IMR-90 (cell line): ENCODE measurements at regions not wholly inside any gene's neighbourhood (a gene's known extent, or its start where the extent isn't known, plus 50 kb on each side); places are given as distances from the start of the nearest gene placed in this dataset.

Experiments used
- ATAC-seq: fragments of 200-7000 bp; cut with Tn5 transposase; 2 replicates; pipeline ENCODE4 v1.9.1; 2020; ENCODE audit warnings: low read depth, mild to moderate bottlenecking, moderate library complexity
- BruUV-seq: library from RNA; stranded (reverse); fragments of 400-500 nt; replicated peaks from 2 replicates; lab custom pipeline; 2021; lab: Mats Ljungman, UMichigan
- CTCF ChIA-PET: fragments of 300-600 bp; formaldehyde crosslinking; extraction: SDS; loops from one replicate; lab custom pipeline; 2021; ENCODE audit warnings: antibody characterized with exemption; lab: Yijun Ruan, JAX
- POLR2A ChIA-PET: fragments of 300-600 bp; sonication (Branson Sonifier 250); formaldehyde crosslinking; loops from one replicate; lab custom pipeline; 2022; ENCODE audit warnings: antibody characterized with exemption; ENCODE audit not compliant: unreplicated experiment; lab: Charles Lee
- DNase-seq: peaks from one replicate; pipeline ENCODE4 v3.0.0; 2013
- H2AFZ ChIP-seq: replicated peaks from 2 replicates; pipeline ENCODE3; 2013; ENCODE audit warnings: low read length, mild to moderate bottlenecking; ENCODE audit not compliant: poor library complexity
- H2AK5ac ChIP-seq: 2 replicates; pipeline ENCODE4 v1.6.1; 2013; ENCODE audit warnings: low read depth, low read length, inconsistent platforms
- H2AK9ac ChIP-seq: replicated peaks from 2 replicates; pipeline ENCODE3; 2013; ENCODE audit warnings: mild to moderate bottlenecking, low read depth, low read length, moderate library complexity; ENCODE audit not compliant: poor library complexity
- H2BK120ac ChIP-seq: 2 replicates; pipeline ENCODE4 v1.6.1; 2013; ENCODE audit warnings: low read depth, low read length, inconsistent platforms
- H2BK15ac ChIP-seq: 3 replicates; pipeline ENCODE4 v1.6.1; 2013; ENCODE audit warnings: low read depth, low read length, inconsistent platforms
- H2BK20ac ChIP-seq: 2 replicates; pipeline ENCODE4 v1.6.1; 2013; ENCODE audit warnings: low read depth, mild to moderate bottlenecking, inconsistent platforms, low read length, moderate library complexity
- H2BK5ac ChIP-seq: 2 replicates; pipeline ENCODE4 v1.6.1; 2013; ENCODE audit warnings: mild to moderate bottlenecking, low read depth, low read length, inconsistent platforms; ENCODE audit not compliant: poor library complexity, severe bottlenecking
- H3K14ac ChIP-seq: replicated peaks from 2 replicates; pipeline ENCODE4 v1.6.1; 2013; ENCODE audit warnings: low read depth, low read length, inconsistent platforms
- H3K18ac ChIP-seq: 2 replicates; pipeline ENCODE4 v1.6.1; 2013; ENCODE audit warnings: low read depth, low read length, control low read depth
- H3K23ac ChIP-seq: 2 replicates; pipeline ENCODE4 v1.6.1; 2013; ENCODE audit warnings: low read depth, low read length, inconsistent platforms
- H3K27ac ChIP-seq: 2 replicates; pipeline ENCODE4 v1.5.1; 2013; ENCODE audit warnings: mild to moderate bottlenecking, control low read depth, low read length; ENCODE audit not compliant: insufficient read depth
- H3K27me3 ChIP-seq: 2 replicates; pipeline ENCODE4 v1.6.1; 2013; ENCODE audit warnings: low read length; ENCODE audit not compliant: control insufficient read depth, insufficient read depth
- H3K36me3 ChIP-seq: 2 replicates; pipeline ENCODE4 v1.6.1; 2013; ENCODE audit warnings: low read length, mixed read lengths; ENCODE audit not compliant: control insufficient read depth, insufficient read depth
- H3K4ac ChIP-seq: 2 replicates; pipeline ENCODE4 v1.6.1; 2013; ENCODE audit warnings: low read depth, low read length, inconsistent platforms
- H3K4me1 ChIP-seq: 2 replicates; pipeline ENCODE4 v1.6.1; 2013; ENCODE audit warnings: low read length, mixed read lengths; ENCODE audit not compliant: control insufficient read depth, insufficient read depth
- H3K4me2 ChIP-seq: 2 replicates; pipeline ENCODE4 v1.6.1; 2013; ENCODE audit warnings: low read depth, mild to moderate bottlenecking, control low read depth, low read length, moderate library complexity
- H3K4me3 ChIP-seq: 2 replicates; pipeline ENCODE4 v1.5.1; 2013; ENCODE audit warnings: low read depth, mild to moderate bottlenecking, control low read depth, low read length, moderate library complexity; ENCODE audit not compliant: insufficient read depth
- H3K56ac ChIP-seq: 2 replicates; pipeline ENCODE4 v1.6.1; 2013; ENCODE audit warnings: low read length, inconsistent platforms; ENCODE audit not compliant: insufficient read depth; ENCODE audit errors: extremely low read depth
- H3K79me1 ChIP-seq, 2 experiments: 2 replicates each; pipeline ENCODE4 v1.6.1; 2013; ENCODE audit warnings: low read length in 2 of 2, inconsistent platforms in 1 of 2, low read depth in 1 of 2
- H3K9ac ChIP-seq: 2 replicates; pipeline ENCODE4 v1.6.1; 2013; ENCODE audit warnings: low read depth, low read length, control low read depth
- H3K9me1 ChIP-seq: 2 replicates; pipeline ENCODE4 v1.6.1; 2013; ENCODE audit warnings: low read length, inconsistent platforms; ENCODE audit not compliant: insufficient read depth
- H3K9me3 ChIP-seq: 2 replicates; pipeline ENCODE4 v1.6.1; 2013; ENCODE audit warnings: low read length; ENCODE audit not compliant: control insufficient read depth, insufficient read depth
- H4K20me1 ChIP-seq: 2 replicates; pipeline ENCODE4 v1.6.1; 2013; ENCODE audit warnings: low read length, inconsistent platforms; ENCODE audit not compliant: insufficient read depth
- H4K5ac ChIP-seq: 2 replicates; pipeline ENCODE4 v1.6.1; 2013; ENCODE audit warnings: mild to moderate bottlenecking, low read depth, low read length, control low read depth
- H4K8ac ChIP-seq, 2 experiments: 2 replicates each; pipeline ENCODE4 v1.6.1; 2013; ENCODE audit warnings: low read depth in 2 of 2, low read length in 2 of 2, control low read depth in 1 of 2, inconsistent platforms in 1 of 2
- H4K91ac ChIP-seq: 2 replicates; pipeline ENCODE4 v1.6.1; 2013; ENCODE audit warnings: low read depth, low read length, inconsistent platforms; ENCODE audit not compliant: insufficient read depth
- CEBPB ChIP-seq: IDR thresholded peaks from 2 replicates; pipeline ENCODE4 v1.6.1; 2012; ENCODE audit warnings: low read depth, low read length, improper control_type of control experiment
- WGBS, 2 experiments: methylation state at CpG; one replicate each; pipeline versions ENCODE4 v1.1.5 to v1.1.7; 2013; ENCODE audit warnings: missing lambda C conversion rate in 2 of 2; ENCODE audit not compliant: insufficient read length in 1 of 2; ENCODE audit errors: extremely low coverage in 2 of 2; 5-methylcytosine and 5-hydroxymethylcytosine counted together
- dilution Hi-C: fragments of 300-500 bp; cut with HindIII; formaldehyde crosslinking; loops from one replicate; pipeline ENCODE4 v1.14.3; 2018; ENCODE audit warnings: low sequenced_read_pairs; ENCODE audit not compliant: unreplicated experiment
- in situ Hi-C: fragments of 300-500 bp; cut with MboI; formaldehyde crosslinking; loops from 3 replicates; pipeline ENCODE4 v1.14.3; 2019; ENCODE audit warnings: low sequenced_read_pairs, inconsistent platforms, mixed read lengths
- intact Hi-C: fragments of 100-400 bp; cut with micrococcal nuclease; formaldehyde crosslinking; loops from 2 replicates; pipeline ENCODE4 v1.10.0; 2022

- H2AK9ac ChIP-seq: no peak overlapping the region
- H3K18ac ChIP-seq: no peak overlapping the region
- H3K9me1 ChIP-seq: peaks cover 2% of the 10 kb centered on the region; the same call in 1 of the 2 replicates
- in situ Hi-C loops (no loop called here), intact Hi-C loops (no loop called here), dilution Hi-C loops (no loop called here)
- H4K8ac ChIP-seq: no peak overlapping the region
- no peak overlapping the region for H2BK15ac ChIP-seq
- H3K23ac ChIP-seq: no peak overlapping the region
- no TSS peak for BruUV-seq
- H3K4me1 ChIP-seq: peaks cover 3% of the 10 kb centered on the region; the same call in 1 of the 2 replicates
- no peak overlapping the region for H3K27ac ChIP-seq
- H3K9ac ChIP-seq: no peak overlapping the region
- H3K27me3 ChIP-seq: no peaks in the 10 kb centered on the region; the same call in 1 of the 2 replicates
- DNase-seq (no peak), ATAC-seq (no peak)
- H3K4me2 ChIP-seq: no peak overlapping the region
- H2BK5ac ChIP-seq: no peak overlapping the region
- H3K4me3 ChIP-seq: no peak overlapping the region
- no peaks in the 10 kb centered on the region for H3K36me3 ChIP-seq
- H2BK20ac ChIP-seq: no peak overlapping the region
- H3K4ac ChIP-seq: no peak overlapping the region
- H2AFZ ChIP-seq: no peak overlapping the region
- no peaks in the 10 kb centered on the region for H3K9me3 ChIP-seq
- H2BK120ac ChIP-seq: no peak overlapping the region
- no peaks in the 10 kb centered on the region for H4K20me1 ChIP-seq
- TF ChIP-seq CEBPB: no peak
- H4K5ac ChIP-seq: no peak overlapping the region
- H3K79me1 ChIP-seq: no peaks in the 10 kb centered on the region
- no peak overlapping the region for H2AK5ac ChIP-seq
- POLR2A ChIA-PET: no interaction called here
- CTCF ChIA-PET: no interaction called here
- 42% methylated on average over 2 of the region's 6 CpGs; no CpG with 5 or more reads in 1 of the 2 experiments for WGBS, 2 experiments
- H3K56ac ChIP-seq: no peak overlapping the region
- H3K14ac ChIP-seq: no peak overlapping the region
- no peak overlapping the region for H4K91ac ChIP-seq
These were observed 126.9 kb downstream of the TMEM200C start for GRCh38 chr18:5768454-5768853.
